Spleen (tissue), 11 donors: ENCODE measurements at regions not wholly inside any gene's neighbourhood (a gene's known extent, or its start where the extent isn't known, plus 50 kb on each side); places are given as distances from the start of the nearest gene placed in this dataset.

Source experiments
- DNase-seq: peaks from one replicate; pipeline ENCODE4 v3.0.0-alpha.2; 2020
- H3K27ac ChIP-seq, 8 donors: fragments of 200-600 bp; sonication (generic) in 7 of 8; 1 replicate in 4 of 8; 2 replicates in 4 of 8; pipeline versions ENCODE4 v1.5.0 to v1.8.0; 2016 to 2021; ENCODE audit warnings: inconsistent platforms in 4 of 8, mild to moderate bottlenecking in 4 of 8, moderate library complexity in 1 of 8
- H3K27me3 ChIP-seq, 7 donors: fragments of 200-600 bp; sonication (generic) in 6 of 7; replicated peaks in 1 of 7; 1 replicate in 4 of 7; 2 replicates in 3 of 7; pipeline versions ENCODE4 v1.5.0 to v1.8.0; 2016 to 2021; ENCODE audit warnings: inconsistent platforms in 3 of 7, mild to moderate bottlenecking in 1 of 7
- H3K36me3 ChIP-seq, 6 donors: fragments of 200-600 bp; sonication (generic) in 5 of 6; 1 replicate in 4 of 6; 2 replicates in 2 of 6; pipeline versions ENCODE4 v1.5.0 to v1.8.0; 2016 to 2021; ENCODE audit warnings: inconsistent platforms in 2 of 6
- H3K4me1 ChIP-seq, 6 donors: fragments of 200-600 bp; sonication (generic) in 5 of 6; 1 replicate in 3 of 6; 2 replicates in 3 of 6; pipeline versions ENCODE4 v1.5.0 to v1.8.0; 2016 to 2021; ENCODE audit warnings: inconsistent platforms in 3 of 6
- H3K4me3 ChIP-seq, 8 donors: fragments of 200-600 bp; sonication (generic) in 7 of 8; 1 replicate in 4 of 8; 2 replicates in 4 of 8; pipeline versions ENCODE4 v1.5.0 to v1.8.0; 2016 to 2021; ENCODE audit warnings: inconsistent platforms in 4 of 8, mild to moderate bottlenecking in 4 of 8, moderate library complexity in 2 of 8
- H3K9me3 ChIP-seq, 8 donors: fragments of 200-600 bp; sonication (generic) in 7 of 8; 1 replicate in 4 of 8; 2 replicates in 4 of 8; pipeline versions ENCODE4 v1.5.0 to v1.8.0; 2016 to 2021; ENCODE audit warnings: inconsistent platforms in 4 of 8
- CTCF ChIP-seq, 11 experiments: fragments of 200-600 bp in 7 of 11; fragments of 450-650 bp in 4 of 11; sonication (generic) in 4 of 11; IDR thresholded peaks in 8 of 11; conservative IDR thresholded peaks in 3 of 11; 1 replicate in 7 of 11; 2 replicates in 4 of 11; pipeline versions ENCODE4 v1.4.0 to v1.8.0; 2016 to 2021; ENCODE audit warnings: antibody characterized with exemption in 11 of 11, inconsistent platforms in 4 of 11, mild to moderate bottlenecking in 1 of 11
- POLR2A ChIP-seq, 3 donors: fragments of 450-650 bp; IDR thresholded peaks; one replicate each; pipeline ENCODE4 v1.5.1; 2017; ENCODE audit warnings: antibody characterized with exemption in 3 of 3, mild to moderate bottlenecking in 1 of 3
- POLR2AphosphoS5 ChIP-seq, 3 donors: sonication (generic); formaldehyde crosslinking; IDR thresholded peaks; one replicate each; pipeline ENCODE4 v1.5.1; 2017; ENCODE audit warnings: antibody characterized with exemption in 3 of 3
- WGBS, 5 donors: extraction: QIAGEN DNeasy Blood & Tissue Kit in 3 of 5; methylation state at CpG; one replicate each; pipeline versions ENCODE4 v1.1.5 to v1.1.7; 2013 to 2018; 5-methylcytosine and 5-hydroxymethylcytosine counted together
- intact Hi-C: fragments of 100-400 bp; cut with DNase I; formaldehyde crosslinking; loops from one replicate; pipeline ENCODE4 v1.15.0; 2023; ENCODE audit warnings: low total_unique reads
- donor health status: healthy with polysubstance abuse.
- donor health status: DM: no; HTN: no; CAD: no; lungs with moderate emphysema.
- donor health status: DM: no; HTN: no; CAD: no.
- donor health status: Bipolar disorder and iron deficiency.
- donor health status: healthy.
- donor health status: DM: no; HTN: no; CAD: no.
- donor health status: DM: yes; HTN: yes; CAD: no.

- no peak overlapping the region for H3K27ac ChIP-seq
- no peak for TF ChIP-seq CTCF (IDR thresholded peaks at IDR 0.05 in 8 of 11, conservative IDR thresholded peaks at IDR 0.05 in 3 of 11)
- no peak for TF ChIP-seq POLR2AphosphoS5 (IDR thresholded peaks at IDR 0.05)
- no peak for TF ChIP-seq POLR2A (IDR thresholded peaks at IDR 0.05)
- H3K4me1 ChIP-seq: no peaks in the 10 kb centered on the region
- H3K4me3 ChIP-seq: no peak overlapping the region
- no peaks in the 10 kb centered on the region for H3K36me3 ChIP-seq
- H3K27me3 ChIP-seq: no peaks in the 10 kb centered on the region
- no peak for DNase-seq
- intact Hi-C loops: no loop called here
- peaks cover 0 to 10% (median 6%) of the 10 kb centered on the region in 8 donors for H3K9me3 ChIP-seq
Observed at GRCh38 chr3:110493438-110494092, 578.1 kb upstream of the NECTIN3 start.

GRCh38 chr3:110494093-110494490, 577.5 kb upstream of the NECTIN3 start:
- intact Hi-C loops: no loop called here
- DNase-seq: no peak
- 70 to 86% (median 75%) methylated on average over 1 of the region's 1 CpG for WGBS, 5 donors

GRCh38 chr3:110494728-110495127, 576.9 kb upstream of the NECTIN3 start:
- no peaks in the 10 kb centered on the region for H3K36me3 ChIP-seq
- intact Hi-C loops: no loop called here
- H3K4me1 ChIP-seq: no peaks in the 10 kb centered on the region
- no peak for DNase-seq
- H3K9me3 ChIP-seq: peaks cover 0 to 2% (median 0%) of the 10 kb centered on the region in 8 donors
- 75 to 83% (median 77%) methylated on average over 8 of the region's 8 CpGs for WGBS, 5 donors
- no peak overlapping the region for H3K4me3 ChIP-seq
- H3K27me3 ChIP-seq: no peaks in the 10 kb centered on the region
- H3K27ac ChIP-seq: no peak overlapping the region
- TF ChIP-seq POLR2AphosphoS5 (IDR thresholded peaks at IDR 0.05): no peak
- TF ChIP-seq POLR2A (IDR thresholded peaks at IDR 0.05): no peak

More at GRCh38 chr3:110494093-110494490, 577.5 kb upstream of the NECTIN3 start:
- TF ChIP-seq POLR2AphosphoS5 (IDR thresholded peaks at IDR 0.05) (no peak), CTCF (IDR thresholded peaks at IDR 0.05 in 8 of 11, conservative IDR thresholded peaks at IDR 0.05 in 3 of 11) (no peak), POLR2A (IDR thresholded peaks at IDR 0.05) (no peak)
- no peak overlapping the region for H3K4me3 ChIP-seq
- peaks cover 0 to 5% (median under 1%) of the 10 kb centered on the region in 8 donors for H3K9me3 ChIP-seq
- H3K36me3 ChIP-seq: no peaks in the 10 kb centered on the region
- H3K27ac ChIP-seq: no peak overlapping the region
- no peaks in the 10 kb centered on the region for H3K27me3 ChIP-seq
- no peaks in the 10 kb centered on the region for H3K4me1 ChIP-seq

GRCh38 chr3:110495201-110495927, 576.3 kb upstream of the NECTIN3 start:
- TF ChIP-seq POLR2A (IDR thresholded peaks at IDR 0.05) (no peak), CTCF (IDR thresholded peaks at IDR 0.05 in 8 of 11, conservative IDR thresholded peaks at IDR 0.05 in 3 of 11) (no peak), POLR2AphosphoS5 (IDR thresholded peaks at IDR 0.05) (no peak)
- Histone ChIP-seq H3K9me3 (no peaks in the 10 kb centered on the region), H3K36me3 (no peaks in the 10 kb centered on the region), H3K27me3 (no peaks in the 10 kb centered on the region), H3K4me1 (no peaks in the 10 kb centered on the region), H3K27ac (no peak overlapping the region), H3K4me3 (no peak overlapping the region)
- 69 to 90% (median 74%) methylated on average over 7 to 9 of the region's 9 CpGs for WGBS, 5 donors
- DNase-seq: no peak
- intact Hi-C loops: no loop called here
